Stromal cell of bone marrow (primary cell): ENCODE measurements at regions not wholly inside any gene's neighbourhood (a gene's known extent, or its start where the extent isn't known, plus 50 kb on each side); places are given as distances from the start of the nearest gene placed in this dataset.
"Not testable (repeated sequence)": the region's sequence is repeated elsewhere in the genome, so short reads cannot be mapped to it uniquely, and the experiment has no call there.

ENCODE experiments used
- DNase-seq: peaks from one replicate; pipeline ENCODE4 v3.0.0-alpha.2; 2012; ENCODE audit warnings: low read depth

- no peak for DNase-seq
Observed at GRCh38 chr2:160726046-160726445, 232.4 kb upstream of the RBMS1 start.

GRCh38 chr2:160730296-160730995 is 236.8 kb upstream of the RBMS1 start:
- DNase-seq: no peak

- no peak for DNase-seq
Observed at GRCh38 chr2:160731415-160731814, 237.8 kb upstream of the RBMS1 start.

GRCh38 chr2:160731856-160732255 is 238.2 kb upstream of the RBMS1 start:
- no peak for DNase-seq

GRCh38 chr2:160735696-160736095 is 242.1 kb upstream of the RBMS1 start:
- no peak for DNase-seq

GRCh38 chr2:160736148-160737028 is 242.8 kb upstream of the RBMS1 start:
- peak; percentile 37 for DNase-seq

- DNase-seq: no peak
Observed at GRCh38 chr2:160737247-160737646, 243.6 kb upstream of the RBMS1 start.

- DNase-seq: no peak
Observed at GRCh38 chr2:160741271-160741670, 247.7 kb upstream of the RBMS1 start.

GRCh38 chr2:160741815-160742214 is 248.2 kb upstream of the RBMS1 start:
- no peak for DNase-seq

GRCh38 chr2:160742667-160743066 is 249.1 kb upstream of the RBMS1 start:
- no peak for DNase-seq

GRCh38 chr2:160747501-160748170 is 254.0 kb upstream of the RBMS1 start:
- DNase-seq: peak; percentile 52

GRCh38 chr2:160751021-160751420 is 257.4 kb upstream of the RBMS1 start:
- DNase-seq: peak; percentile 72

- peak; percentile 28 for DNase-seq
Observed at GRCh38 chr2:160752475-160753330, 259.1 kb upstream of the RBMS1 start.

GRCh38 chr2:160753331-160753654 is 259.7 kb upstream of the RBMS1 start:
- no peak for DNase-seq

GRCh38 chr2:160753960-160754359 is 260.4 kb upstream of the RBMS1 start:
- DNase-seq: no peak

GRCh38 chr2:160756481-160756880 is 262.9 kb upstream of the RBMS1 start:
- no peak for DNase-seq

GRCh38 chr2:160762493-160763128 is 269.0 kb upstream of the RBMS1 start:
- DNase-seq: not testable (repeated sequence)

GRCh38 chr2:160783474-160783873 is 289.9 kb upstream of the RBMS1 start:
- DNase-seq: peak; percentile 14

GRCh38 chr2:160784034-160784433 is 290.4 kb upstream of the RBMS1 start:
- DNase-seq: no peak

GRCh38 chr2:160790738-160791137 is 297.1 kb upstream of the RBMS1 start:
- no peak for DNase-seq

- DNase-seq: no peak
Observed at GRCh38 chr2:160791884-160792283, 298.3 kb upstream of the RBMS1 start.
